Posterior vena cava (tissue), 2 donors: ENCODE measurements at regions not wholly inside any gene's neighbourhood (a gene's known extent, or its start where the extent isn't known, plus 50 kb on each side); places are given as distances from the start of the nearest gene placed in this dataset.
A peak's percentile ranks its signal among the peaks of the same experiment; 100 is the strongest.

Experiments
- DNase-seq: peaks from one replicate; pipeline ENCODE4 v3.0.0-alpha.2; 2020; ENCODE audit warnings: low spot score
- intact Hi-C, 2 donors: fragments of 100-400 bp; cut with DNase I; formaldehyde crosslinking; loops; one replicate each; pipeline versions ENCODE4 v1.14.1 to v1.14.2; 2022 to 2023
- donor health status: DM: yes; HTN: yes; CAD: no.
- donor health status: DM: yes; HTN: yes; CAD: no.

DNA sequence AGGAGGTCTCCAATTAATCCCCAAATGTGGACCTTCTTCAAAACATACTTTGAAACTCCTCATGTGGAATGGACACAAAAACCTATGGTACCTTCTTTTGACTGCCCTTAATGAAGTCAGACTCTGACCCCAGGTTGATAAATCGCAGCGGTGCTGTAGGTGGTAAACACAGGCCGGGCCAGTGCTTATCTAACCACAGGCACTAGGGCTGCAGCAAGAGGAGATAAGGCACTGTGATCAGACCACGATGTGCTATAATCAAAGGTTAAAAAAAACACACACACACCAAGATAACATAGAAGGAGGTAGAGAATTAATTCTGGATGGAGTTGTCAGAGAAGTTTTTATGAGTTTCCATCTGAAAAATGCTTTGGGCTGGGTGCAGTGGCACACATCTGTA, 52.3 kb upstream of the SIPA1L2 start:
- intact Hi-C loops, result no loop called here
- DNase-seq, result no peak

DNA sequence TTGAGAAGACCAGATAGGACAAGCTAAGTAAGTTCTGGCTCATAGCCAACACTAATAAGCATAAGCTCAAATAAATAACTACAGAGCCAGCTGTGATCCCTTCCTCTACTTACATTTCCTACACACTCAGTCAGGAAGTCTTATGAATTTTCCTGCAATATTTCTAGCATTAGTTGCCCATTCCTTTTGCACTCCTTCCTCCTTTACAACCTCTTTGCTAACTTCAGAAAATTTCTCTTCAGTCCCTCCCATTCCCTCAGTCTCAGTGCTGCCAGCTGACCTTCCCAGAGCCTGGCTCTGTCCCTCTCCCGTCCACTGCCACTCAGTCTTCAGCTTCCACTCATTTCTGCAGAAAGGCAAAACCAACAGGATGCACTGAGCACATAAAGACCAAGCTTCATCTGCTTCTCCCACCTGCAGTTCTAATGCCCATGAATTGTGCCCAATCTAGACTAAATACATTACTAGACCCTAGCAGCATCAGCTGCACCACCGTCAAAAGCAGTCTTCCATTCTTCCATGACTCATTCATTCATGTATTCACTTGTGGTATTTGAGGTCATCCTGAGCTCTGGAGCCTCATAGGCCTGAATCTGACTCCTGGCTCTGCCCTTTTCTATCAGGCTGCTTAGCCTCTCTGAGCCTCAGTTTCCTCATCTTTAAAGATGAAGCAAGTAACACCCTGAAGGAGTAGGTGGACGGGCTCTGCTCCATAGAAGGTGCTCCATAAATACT, 54.6 kb upstream of the SIPA1L2 start:
- intact Hi-C loops, result no loop called here
- no peak for DNase-seq

DNA sequence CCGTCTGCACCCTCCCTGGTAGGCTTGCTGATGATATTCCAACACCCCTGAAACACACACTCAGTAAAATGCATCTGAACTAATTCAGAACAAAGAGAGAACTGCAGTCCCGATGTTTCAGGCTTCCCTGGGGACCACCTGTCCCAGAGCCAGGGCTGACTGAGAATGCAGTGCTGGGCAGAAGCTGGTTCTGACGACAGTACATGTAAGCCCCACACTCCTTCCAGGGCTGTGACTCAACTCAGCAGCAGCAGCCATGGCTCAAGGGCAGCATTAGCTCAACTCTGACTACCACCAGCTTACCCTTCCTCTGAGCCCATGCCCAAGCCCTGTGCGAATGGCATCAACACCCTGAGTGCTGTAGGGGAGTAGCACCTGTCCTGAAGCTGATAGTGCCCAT, 56.4 kb upstream of the SIPA1L2 start:
- intact Hi-C loops, result no loop called here
- DNase-seq, result peak; percentile 87

DNA sequence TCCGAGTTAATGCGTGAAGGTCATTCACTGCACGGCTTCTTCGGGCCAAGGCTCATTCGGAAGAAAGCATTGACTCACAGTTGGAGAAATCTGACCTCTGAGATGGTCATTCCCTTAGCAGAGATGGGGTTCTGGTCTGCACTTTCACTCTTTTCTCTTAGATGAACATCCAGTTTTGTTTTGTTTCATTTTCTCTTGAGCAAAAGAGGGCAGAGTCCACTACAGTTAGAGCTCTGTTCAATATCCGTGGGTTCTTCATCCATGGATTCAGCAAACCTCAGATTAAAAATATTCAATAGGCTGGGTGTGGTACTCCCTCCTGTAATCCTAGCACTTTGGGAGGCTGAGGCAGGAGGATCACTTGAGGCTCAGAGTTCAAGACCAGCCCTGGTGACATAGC, 57.4 kb upstream of the SIPA1L2 start:
- no peak for DNase-seq
- intact Hi-C loops, result no loop called here

DNA sequence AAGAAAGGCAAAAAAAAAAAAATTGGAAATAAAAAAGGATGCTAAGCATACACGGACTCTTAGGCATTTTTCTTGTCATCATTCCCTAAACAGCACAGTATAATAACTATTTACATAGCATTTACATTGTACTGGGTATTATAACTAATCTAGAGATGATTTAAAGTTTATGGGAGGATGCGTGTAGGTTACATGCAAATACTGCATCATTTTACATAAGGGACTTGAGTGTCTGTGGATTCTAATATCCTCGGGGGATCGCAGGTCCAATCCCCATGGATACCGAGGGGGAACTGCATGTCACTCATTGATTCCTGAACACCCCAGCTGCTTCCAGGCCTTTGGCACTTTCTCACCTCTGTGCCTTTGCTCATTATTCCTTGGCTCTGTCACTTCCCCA, 57.8 kb upstream of the SIPA1L2 start:
- DNase-seq, result no peak
- intact Hi-C loops, result no loop called here

DNA sequence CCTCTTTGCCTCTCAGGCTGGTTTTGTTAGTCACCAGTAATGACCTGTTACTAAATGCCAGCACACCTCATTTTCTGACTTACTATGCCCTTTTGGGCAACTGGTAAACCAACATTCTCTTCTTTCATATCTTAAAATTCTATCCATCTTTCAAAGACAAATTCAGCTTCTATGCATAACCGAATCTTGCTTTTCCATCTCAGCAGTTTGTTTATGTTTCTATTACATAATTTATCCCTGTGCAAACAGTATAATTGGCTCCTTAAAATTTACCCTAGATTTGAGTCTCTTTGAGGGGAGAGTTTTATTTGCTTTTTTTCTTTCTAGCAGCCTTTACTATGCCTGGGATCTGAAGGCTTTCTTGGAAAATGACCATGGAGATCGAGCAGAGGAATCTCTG, 58.5 kb upstream of the SIPA1L2 start:
- intact Hi-C loops, result no loop called here
- DNase-seq, result no peak

DNA sequence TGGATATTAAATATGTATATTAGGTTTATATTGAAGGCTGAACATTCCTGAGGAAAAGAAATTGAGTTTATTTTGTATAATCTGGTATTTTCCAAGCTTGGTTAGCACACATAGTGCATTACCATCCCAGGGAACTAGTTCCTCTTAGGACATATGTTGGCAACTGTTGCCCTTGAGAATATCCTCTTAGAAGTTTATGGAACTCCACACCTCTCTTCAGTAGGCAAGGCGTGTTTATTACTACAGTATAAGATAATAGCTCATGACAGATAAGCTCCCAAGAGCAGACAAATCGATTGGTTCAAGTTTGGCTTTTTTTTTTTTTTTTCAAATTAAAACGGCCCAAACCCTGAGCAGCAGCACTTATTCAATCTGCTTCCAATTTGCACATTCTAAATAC, 59.8 kb upstream of the SIPA1L2 start:
- intact Hi-C loops, result no loop called here
- no peak for DNase-seq

DNA sequence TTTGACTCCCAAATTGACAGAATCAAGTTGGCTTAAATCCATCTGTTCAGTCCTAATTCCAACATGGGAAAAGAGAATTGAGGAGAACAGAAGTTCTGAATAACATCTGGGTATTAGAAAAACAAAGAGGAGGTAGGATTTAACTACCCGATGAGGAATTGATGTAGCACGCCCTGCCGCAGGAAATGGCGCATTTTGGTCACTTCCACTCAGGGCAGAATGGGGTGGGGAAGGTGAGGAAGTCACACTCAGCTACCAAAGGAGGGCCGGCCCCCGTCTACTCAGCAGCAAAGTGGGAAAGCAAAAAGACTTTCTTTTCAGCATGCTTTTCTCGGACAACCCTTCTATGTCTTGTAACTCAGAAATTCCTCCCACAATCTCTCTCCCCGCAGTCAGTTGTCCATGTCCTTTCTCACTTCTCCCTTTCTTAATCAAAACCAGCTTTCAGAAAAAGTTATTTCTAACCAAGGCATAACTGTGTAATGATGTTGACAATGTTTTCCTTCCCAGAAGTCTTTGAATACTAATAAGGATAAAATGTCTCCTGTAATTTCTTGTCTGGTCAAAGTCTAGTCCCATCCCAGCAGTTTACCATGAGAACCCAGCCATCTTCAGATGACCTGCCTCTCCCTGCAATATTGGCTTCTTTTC, 60.5 kb upstream of the SIPA1L2 start:
- DNase-seq, result no peak
- intact Hi-C loops, result no loop called here

DNA sequence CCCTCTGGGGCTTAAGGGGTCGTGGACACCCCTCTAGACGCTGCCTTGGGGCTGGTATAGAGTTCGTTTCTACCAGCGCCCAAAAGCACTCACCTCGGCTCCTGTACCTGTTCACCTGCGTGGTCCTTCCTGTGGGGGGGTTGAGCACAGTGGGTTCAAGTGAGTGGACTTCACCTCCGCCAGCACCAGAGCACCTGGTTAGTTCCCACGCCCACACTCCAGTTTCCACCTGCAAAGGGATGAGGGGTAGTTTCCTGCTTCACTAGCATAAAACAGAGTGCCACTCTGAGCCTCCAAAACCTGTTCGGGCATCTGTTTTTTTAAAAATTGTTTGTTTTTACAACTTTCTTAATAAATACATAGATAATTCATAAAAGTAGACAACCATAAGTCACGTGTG, 64.5 kb upstream of the SIPA1L2 start:
- intact Hi-C loops, result no loop called here
- DNase-seq, result no peak

DNA sequence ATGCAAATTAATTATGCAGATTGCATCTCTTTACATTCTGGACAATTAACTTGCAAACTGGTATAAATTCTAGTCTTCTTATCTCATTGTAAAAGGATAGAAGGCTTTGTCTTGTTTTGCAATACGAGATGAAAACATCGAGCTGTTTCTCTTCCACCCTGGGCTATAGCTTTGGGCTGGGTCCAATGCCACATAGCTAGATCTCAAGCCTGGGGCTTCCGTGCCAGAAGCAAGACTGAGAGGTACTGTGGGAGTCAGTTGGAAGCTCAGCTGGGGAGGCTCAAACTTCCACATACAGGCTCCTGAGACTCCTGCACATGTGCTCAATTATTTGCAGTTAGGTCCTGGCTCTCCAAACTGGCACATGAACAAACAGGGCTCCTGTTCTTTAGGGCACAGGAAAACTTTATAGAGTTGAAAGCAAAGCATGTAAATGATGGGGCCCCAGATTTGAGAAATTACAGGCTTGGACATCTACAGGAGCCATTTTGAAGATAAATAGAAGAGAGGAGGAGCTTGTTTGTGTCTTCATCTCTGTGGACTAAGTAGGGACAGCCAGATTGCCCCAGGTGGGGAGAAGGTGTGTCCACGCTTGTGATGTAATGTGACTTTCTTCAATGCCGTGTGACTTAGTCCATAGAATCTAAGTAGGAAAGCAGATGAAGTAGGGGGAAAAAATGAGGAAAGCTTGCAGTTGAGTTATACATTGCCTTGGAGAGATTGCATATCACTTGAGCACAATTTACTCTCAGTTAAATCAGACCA, 65.9 kb upstream of the SIPA1L2 start:
- DNase-seq, result no peak
- intact Hi-C loops, result no loop called here

DNA sequence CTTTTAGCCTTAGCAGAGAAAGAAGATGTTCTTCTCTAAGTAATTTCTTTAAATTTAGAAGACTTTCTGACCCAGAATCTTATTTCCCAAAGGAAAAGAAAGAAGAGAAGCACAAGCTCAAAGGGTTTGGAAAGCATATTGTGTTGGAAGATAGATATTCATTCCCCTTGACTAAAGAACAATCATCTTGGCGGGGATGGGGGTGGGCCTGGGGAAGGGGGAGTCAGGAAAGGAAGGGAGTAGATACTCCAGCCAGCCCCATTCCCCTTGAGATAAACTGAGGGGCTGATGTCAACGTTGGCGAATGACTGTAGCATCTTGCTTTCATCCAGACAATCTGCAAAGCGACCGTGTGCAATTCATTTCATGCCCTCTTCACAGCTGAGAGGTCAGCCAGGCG, 66.5 kb upstream of the SIPA1L2 start:
- intact Hi-C loops, result no loop called here

DNA sequence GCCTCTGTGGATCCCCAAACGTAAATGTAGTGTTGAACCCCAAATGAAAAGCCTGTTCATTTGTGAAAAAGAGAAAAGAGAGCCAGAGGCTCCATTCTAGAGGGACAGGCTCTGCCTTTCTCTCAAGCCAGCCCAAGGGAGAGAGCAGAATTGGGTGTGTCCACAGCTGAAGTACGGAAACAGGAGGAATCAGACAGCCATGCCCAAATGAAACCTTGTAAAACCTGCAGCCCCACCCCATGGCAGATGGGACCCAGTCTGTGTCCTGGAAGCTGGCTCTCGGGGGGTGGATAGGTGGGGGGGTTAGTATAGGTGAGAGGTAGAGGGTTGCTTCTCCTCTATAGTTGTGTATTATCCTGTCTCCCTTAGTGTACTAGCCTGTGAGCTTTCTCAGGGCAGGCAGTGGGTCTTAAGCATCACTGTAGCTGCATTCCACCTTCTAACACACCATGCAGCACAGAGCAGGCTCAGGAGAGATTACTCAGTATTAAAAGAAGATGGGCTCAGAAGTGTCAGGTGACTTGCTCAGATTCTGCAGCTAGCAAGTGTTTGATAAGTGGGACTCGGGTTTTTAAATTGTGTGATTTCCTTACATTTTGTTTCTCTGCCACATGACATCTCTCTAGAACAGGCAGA, 67.4 kb upstream of the SIPA1L2 start:
- no peak for DNase-seq
- intact Hi-C loops, result no loop called here

More for the DNA sequence above, 66.5 kb upstream of the SIPA1L2 start:
- DNase-seq, result no peak

DNA sequence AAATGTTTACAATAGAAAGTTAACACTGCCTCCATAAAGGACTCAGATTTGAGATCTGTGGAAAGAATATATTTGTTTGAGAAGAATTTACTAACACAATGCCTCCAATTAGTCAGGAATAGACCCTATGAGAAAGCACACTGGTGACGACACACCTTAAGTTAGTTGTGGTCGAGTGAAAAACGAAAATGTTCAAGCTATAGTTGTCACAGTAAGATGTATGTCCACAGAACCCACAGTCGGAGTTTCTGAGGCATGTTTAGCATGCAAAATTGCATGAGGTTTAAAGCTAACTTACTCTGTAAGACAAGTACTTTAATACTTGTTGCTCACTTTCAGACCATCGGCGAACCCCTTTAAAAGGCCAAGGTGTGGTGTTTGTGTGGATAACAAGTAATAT, 69.9 kb upstream of the SIPA1L2 start:
- intact Hi-C loops, result no loop called here
- DNase-seq, result no peak

DNA sequence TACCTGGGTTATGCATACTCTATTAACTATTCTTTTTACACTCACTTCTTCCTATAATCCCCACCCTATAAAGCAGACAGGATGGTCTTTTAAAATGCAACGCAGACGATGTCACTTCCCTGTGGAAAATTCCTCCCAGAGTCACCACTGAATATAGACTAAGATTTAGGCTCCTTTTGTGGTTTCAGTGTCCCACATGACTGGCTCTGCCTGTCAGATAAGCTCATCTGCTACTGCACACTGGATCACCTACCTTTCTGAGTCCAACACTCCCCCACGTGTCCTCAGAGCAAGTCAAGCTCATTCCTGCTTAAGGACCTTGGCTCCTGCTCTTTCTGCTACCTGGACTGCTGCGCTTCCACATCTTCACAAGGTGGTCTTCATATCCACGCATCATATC, 73.0 kb upstream of the SIPA1L2 start:
- intact Hi-C loops, result no loop called here
- DNase-seq, result no peak

DNA sequence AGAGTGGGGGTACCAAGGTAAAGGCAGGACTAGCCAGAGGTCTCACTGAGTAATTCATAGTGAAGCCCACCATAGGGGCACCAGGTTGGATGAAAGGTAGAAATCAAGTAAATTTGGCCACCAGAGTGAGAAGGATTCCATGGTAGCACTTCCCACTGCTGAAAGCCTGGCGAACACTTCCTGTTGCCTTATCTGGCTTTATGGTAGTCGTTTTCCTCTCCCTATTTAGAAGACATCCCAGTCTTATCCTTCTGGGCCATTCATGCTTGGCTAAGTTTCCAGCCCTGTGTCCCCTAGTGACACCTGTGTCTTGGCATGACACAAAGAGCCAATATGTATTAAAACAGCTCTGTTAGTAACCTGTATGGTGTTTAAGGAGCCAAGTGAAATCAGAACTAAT, 74.3 kb upstream of the SIPA1L2 start:
- no peak for DNase-seq
- intact Hi-C loops, result no loop called here

DNA sequence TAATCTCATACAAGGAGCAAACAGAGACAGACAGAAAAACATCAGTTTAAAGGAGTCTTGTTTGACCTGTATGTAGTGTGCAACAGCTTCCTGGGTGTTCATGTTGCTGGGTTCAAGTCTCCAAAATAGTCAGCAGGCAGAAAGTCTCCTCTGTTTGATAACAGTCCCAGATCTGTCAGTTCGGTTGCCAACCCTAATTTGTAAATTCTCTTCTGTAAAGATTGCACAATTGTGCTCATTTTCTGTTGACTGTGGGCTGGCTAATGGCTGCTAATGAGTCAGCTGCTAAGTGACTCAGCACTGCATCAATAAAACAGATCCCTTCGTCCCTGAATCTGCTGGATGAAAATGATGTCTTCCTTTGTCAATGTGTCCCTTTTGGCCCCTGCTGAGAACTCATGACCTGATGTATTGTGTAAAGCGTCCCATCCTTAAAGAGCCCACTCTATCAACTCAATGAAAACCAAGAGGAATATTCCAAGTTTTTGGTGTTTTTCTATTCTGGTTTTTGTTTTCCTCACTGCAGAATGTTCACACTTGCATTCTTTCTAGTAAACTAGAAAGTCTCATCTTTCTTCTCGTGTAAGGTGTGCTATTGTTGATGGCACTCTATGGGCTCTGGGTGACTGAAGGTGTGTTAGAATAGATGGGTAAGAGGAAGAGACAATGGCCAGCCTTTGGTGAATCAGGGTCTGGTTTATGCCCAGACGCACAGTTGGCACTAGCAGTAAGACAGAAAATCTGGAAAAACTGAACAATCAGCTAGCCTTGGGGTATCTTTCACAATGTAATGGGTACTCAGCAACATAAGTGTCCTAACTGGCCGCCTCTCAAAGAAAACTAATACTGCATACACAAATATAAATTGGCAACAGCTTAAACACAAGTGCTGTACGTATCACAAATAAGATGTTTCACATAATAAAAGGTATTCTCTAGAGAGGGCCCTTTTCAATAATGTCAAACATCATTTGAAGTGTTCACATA, 75.1 kb upstream of the SIPA1L2 start:
- intact Hi-C loops, result no loop called here
- DNase-seq, result no peak

DNA sequence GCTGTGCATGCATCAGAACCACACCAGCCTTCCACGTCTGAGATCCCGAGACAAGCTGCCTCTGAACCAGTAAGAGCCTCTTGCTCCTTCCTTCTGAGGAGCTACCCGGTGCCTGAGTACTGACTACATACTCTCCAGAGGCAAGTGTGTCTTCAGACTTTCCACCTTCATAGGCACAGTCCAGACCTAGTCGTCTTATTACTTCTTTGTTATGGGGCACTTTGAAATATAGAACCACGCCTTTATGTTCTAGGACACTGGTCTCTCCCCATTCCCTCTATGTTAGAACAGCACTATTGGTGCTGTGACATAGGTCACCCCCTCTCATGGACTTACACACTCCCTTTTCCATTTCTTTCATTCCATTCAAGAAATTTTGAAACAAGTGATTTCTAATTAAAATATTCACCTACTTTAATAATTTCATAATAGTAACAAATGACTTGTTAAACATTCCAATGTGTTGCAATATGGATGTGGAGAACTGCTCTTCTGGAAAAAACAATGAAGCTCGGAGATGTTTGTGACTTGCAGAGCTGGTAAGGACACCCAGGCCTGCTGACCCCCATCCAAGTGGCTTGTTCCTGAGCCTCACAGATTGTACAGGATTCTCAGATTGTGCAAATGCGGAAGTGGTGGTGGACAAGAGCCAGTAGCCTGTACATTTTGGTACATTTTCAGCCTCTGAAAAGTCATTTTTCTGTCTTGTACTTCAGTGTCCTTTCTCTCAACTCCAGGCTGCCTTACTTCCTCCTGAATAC, 76.1 kb upstream of the SIPA1L2 start:
- intact Hi-C loops, result no loop called here
- no peak for DNase-seq

DNA sequence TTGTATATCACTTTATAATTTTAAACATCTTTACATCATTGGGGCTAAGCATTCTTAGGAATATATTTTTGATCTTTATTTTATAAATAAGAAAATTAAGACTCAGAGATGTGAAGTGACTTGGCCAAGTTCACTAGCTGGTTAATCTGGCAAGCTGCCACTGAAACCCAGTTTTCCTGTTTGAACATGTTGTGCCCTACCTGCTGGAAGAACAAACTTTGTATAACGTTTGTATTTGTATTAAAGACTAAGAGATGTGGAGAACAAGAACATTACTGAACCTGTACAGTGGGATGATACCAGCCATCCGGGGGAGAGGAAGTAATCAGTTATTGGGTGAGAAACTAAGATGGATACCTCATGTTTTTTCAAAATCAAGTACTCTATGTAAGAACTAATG, 77.2 kb upstream of the SIPA1L2 start:
- intact Hi-C loops, result no loop called here
- DNase-seq, result no peak
